DMS53 treated with DMSO at 0.1 percent for 48 hours (cell line): ENCODE measurements at regions not wholly inside any gene's neighbourhood (a gene's known extent, or its start where the extent isn't known, plus 50 kb on each side); places are given as distances from the start of the nearest gene placed in this dataset.
"Not testable (repeated sequence)": the region's sequence is repeated elsewhere in the genome, so short reads cannot be mapped to it uniquely, and the experiment has no call there.

Experiments used
- DNase-seq: peaks from one replicate; lab custom pipeline; 2025; ENCODE audit not compliant: unreplicated experiment; lab: John Stamatoyannopoulos, UW

- DNase-seq: no peak
Measured at GRCh38 chr9:124164811-124165210, 92.9 kb upstream of the NEK6 start.

- no peak for DNase-seq
Measured at GRCh38 chr9:124174433-124174832, 83.3 kb upstream of the NEK6 start.

- not testable (repeated sequence) for DNase-seq
Measured at GRCh38 chr9:124177522-124177921, 80.2 kb upstream of the NEK6 start.

DNA sequence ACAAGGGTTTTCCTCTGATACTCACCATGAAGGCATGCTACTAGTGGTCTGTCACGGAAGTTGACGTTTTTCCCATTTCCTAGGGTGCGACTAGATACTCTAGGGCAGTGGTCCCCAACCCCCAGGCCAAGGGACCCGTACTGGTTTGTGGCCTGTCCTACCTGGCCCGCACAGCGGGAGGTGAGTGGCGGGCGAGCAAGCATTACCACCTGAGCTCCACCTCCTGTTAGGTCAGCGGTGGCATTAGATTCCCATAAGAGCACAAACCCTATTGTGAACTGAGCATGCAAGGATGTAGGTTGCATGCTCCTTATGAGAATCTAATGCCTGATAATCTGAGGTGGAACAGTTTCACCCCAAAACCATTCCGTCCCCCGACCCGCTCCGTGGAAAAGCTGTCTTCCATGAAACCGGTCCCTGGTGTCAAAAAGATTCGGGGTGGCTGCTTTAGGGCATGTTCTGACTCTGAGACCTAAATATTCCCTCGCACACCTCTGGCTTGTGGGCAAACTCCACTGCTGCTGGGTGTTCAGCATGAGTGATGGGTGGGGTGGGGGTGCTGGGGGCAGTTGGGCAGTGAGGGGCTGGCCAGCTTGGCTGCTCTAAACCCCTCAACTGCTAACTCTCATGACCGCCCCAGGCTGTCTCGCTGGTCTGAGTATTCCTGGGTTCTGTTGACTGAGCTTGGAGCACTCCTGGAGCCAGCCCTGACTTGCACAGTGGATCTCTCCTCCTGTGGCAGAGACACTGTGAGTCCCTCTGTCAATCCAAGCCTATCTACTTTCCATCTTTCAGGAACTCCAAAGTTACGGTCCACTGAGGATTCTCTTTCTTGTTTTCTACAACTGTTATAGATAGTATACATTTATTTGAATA is 78.3 kb upstream of the NEK6 start:
- no peak for DNase-seq

DNA sequence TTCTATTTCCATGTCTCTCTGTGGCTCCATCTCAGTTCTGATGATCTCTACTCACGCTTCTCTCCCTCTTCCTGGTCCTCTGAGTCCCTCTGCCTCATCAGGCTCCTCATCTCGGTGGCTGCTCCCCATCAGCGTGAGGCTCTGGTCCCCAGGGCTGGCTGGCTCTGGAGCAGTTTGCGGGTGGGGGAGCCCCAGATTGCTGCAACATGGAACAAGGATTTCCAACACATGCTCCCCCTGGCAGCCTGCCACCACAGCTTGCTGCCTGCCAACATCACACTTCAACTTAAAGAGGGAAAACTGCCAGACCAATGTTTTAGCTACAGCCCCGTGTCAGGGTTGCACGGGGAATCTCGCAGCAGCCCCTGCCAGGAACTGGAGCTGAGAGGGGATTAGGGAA is 77.2 kb upstream of the NEK6 start:
- DNase-seq: no peak

- no peak for DNase-seq
Measured at GRCh38 chr9:124182741-124183140, 75.0 kb upstream of the NEK6 start.

- DNase-seq: no peak
Measured at GRCh38 chr9:124183772-124184171, 74.0 kb upstream of the NEK6 start.

DNA sequence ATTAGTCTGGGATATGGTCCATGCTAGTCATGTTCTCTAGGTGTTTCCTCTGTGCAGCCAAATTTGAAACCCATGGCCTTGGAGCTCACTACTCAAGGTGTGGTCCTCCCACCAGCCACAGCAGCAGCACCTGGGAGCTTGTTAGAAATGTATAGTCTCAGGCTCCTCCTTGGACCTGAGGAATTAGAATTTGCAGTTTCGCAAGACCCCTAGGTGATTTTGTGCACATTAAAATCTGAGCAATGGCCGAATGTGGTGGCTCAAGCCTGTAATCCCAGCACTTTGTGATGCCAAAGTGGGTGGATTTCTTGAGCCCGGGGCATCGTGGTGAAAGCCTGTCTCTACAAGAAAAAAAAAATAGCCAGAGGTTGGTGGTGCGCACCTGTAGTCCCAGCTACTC is 72.3 kb upstream of the NEK6 start:
- DNase-seq: no peak

DNA sequence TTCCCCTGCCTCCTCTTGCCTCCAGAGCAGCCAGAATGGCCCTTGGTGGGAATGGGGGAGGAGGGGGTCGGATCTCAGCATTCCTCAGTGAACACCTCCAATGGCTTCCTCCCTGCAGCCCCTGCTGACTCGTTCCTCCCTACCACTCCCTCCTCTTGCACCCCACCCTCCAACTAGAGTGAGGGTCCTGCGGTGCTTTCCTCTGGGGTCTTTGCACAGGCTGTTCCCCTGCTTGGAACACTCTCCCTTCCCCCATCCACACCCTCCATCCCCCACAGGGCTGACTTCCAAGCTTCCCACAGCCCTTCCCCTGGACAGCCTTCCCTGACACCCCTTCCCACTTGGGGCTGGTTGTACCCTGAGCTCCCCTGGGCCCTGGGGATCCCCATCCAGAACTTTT is 70.4 kb upstream of the NEK6 start:
- no peak for DNase-seq

GRCh38 chr9:124188331-124189110 is 69.2 kb upstream of the NEK6 start:
- DNase-seq: no peak

GRCh38 chr9:124190761-124191160 is 67.0 kb upstream of the NEK6 start:
- no peak for DNase-seq

DNA sequence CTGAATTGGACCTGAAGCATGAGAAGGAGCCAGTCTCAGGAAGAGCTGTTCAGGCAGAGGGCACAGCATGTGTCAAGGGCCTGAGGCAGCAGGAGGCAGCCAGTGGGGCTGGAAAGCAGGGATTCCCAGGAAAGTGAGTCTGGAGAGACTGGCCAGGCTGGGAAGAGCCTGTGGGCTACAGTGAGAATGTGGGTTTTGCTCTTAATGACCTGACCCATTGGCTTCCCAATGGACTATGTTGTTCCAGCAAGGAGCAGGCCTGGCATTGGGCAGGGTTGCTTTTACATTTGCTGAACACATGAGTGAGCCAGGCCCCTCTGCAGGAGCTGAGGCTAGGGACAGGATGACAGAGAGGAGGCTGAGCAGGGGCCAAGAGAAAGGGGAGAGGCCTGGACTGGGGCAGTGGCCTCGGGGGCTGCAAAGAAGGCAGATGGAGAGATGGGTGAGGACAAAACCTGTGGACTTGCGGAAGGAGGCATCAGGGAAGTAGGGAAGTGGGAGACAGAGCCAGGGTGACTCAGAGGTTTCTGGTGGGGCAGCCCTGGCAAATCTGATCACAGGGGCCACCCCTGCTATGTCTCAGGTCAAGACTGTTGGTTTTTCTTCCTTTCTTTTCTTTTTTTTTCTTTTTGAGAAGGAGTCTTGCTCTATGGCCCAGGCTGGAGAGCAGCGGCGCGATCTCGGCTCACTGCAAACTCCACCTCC is 65.9 kb upstream of the NEK6 start:
- no peak for DNase-seq

GRCh38 chr9:124196814-124197176 is 61.0 kb upstream of the NEK6 start:
- no peak for DNase-seq

- no peak for DNase-seq
Measured at GRCh38 chr9:124197177-124198095, 60.3 kb upstream of the NEK6 start.

DNA sequence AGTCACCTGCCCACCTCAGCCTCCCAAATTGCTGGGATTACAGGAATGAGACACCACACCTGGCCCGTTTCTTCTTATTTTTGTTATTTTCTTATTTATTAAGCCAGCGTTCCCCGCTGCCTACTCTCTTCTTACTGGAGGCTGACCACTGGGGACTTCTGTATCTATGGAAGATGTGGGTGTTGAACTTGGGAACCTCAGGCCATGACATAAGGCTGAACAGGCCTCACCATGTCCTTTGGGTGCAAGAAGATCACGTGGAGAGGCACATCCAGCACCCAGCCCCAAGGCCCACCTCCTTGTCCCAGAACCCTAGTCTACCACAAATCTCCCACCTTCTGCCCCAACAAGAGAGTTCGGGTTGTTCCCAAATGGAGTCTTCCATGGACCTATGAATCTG is 59.4 kb upstream of the NEK6 start:
- DNase-seq: no peak

DNA sequence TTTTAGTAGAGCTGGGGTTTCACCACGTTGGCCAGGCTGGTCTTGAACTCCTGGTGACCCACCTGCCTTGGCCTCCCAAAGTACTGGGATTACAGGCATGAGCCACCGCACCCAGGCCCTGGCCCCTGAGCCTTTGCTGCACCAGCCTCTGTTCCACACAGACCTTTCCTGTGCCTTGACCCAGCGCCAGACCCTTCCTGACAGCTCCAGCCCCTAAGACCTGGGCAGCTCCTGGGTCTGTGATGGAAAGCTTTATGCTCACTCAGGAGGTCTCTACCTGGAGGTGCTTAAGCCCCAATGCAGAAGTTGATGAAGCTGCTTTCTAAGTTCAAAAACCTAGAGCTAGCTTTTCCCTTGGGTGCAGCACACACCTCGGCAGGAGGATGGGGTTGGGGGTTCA is 58.8 kb upstream of the NEK6 start:
- no peak for DNase-seq

GRCh38 chr9:124199474-124199873 is 58.3 kb upstream of the NEK6 start:
- no peak for DNase-seq

DNA sequence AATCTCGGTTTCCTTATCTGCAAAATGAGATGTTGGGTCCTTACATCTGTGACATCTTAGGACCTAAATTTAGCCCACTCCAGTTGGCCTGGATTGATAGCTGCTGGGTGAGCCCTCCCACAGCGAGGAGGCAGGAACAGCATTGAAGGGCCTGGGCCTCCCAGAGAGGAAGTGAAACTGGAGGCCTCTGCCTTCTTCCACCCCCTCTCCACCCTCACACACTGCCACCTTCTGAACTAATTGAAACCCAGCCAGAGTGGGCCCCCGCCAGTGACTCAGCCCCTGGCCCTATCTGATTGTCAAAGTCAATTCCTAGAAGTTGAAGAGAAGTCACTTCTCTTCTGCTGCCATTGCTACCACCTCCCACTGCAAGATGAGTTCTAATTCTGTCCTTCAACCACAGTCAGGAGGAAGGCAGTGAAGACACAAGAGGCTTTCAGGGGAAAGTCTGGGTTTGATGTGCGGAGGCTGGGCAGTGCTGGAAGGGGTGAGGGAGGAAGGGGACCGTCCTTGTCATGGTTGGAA is 55.2 kb upstream of the NEK6 start:
- DNase-seq: no peak

GRCh38 chr9:124205686-124206352 is 51.9 kb upstream of the NEK6 start:
- DNase-seq: no peak

DNA sequence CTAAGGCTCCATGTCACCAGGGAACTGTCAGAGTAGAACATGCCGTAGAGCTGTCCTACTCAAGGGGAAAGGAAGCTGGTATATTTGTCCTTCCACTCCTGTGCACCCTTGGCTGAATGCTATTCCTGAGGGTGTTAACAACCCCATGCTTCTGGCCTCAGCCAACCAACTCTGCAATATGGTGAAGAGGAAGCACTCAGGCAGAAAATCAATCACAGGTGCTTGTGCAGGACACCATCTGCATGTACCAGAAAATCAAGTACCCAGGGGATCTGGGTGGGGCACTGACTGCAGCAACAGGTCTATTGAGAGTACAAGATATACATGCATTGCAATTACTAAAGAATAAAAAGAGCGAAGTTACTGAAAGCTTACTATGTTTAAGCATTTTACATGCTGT is 51.4 kb upstream of the NEK6 start:
- peak; percentile 69 for DNase-seq
